ENCODE measurements at regions not wholly inside any gene's neighbourhood (a gene's known extent, or its start where the extent isn't known, plus 50 kb on each side); places are given as distances from the start of the nearest gene placed in this dataset.
A peak's percentile ranks its signal among the peaks of the same experiment; 100 is the strongest.

DNA sequence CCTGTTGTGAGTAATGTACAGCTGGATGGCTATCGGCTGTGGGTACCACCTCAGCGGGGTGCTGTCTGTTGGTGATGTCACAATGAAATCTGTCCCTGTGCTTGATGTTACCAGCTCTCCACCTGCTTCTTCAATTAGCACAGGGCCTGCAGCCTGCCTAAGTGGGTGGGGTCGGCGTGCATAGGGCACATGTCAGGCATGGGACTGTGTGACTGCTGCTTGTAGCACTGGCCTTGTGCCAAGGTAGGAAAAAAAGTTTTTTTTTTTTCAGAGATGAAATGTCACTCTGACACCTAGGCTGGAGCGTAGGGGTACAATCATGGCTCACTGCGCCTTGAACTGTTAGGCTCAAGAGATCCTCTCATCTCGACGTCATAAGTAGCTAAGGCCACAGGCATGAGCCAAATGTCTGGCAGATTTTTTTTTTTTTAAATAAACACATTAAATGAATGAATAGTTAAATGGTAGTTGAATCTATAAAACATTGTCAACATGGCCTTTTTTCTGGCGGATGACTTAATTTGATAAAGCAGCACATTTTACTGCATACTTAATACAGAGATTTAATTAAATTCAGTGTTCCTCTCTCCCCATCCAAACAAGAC lies 222.5 kb downstream of the NXNL2 start:
- DNase-seq (ENCODE audit: low spot score): no peak

DNA sequence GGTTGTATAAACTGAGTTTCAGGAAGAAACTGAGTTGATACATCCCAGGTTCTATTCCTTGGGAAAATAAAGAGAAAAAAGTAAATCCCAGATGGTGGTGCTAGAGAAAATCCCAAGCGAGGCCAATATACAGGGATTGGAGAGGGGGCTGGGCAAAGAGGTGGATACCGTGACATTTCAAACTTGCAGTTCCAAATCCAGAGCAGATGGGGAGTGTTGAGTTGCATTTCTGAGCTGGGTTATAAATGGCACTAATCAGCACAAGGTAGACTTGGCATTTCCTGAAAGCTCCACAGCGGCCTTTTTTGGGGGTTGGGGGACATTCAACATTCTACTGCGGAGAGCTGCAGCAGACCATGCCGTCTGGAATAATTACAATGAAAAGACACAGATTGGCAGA lies 224.4 kb downstream of the NXNL2 start:
- DNase-seq (ENCODE audit: low spot score): no peak

DNA sequence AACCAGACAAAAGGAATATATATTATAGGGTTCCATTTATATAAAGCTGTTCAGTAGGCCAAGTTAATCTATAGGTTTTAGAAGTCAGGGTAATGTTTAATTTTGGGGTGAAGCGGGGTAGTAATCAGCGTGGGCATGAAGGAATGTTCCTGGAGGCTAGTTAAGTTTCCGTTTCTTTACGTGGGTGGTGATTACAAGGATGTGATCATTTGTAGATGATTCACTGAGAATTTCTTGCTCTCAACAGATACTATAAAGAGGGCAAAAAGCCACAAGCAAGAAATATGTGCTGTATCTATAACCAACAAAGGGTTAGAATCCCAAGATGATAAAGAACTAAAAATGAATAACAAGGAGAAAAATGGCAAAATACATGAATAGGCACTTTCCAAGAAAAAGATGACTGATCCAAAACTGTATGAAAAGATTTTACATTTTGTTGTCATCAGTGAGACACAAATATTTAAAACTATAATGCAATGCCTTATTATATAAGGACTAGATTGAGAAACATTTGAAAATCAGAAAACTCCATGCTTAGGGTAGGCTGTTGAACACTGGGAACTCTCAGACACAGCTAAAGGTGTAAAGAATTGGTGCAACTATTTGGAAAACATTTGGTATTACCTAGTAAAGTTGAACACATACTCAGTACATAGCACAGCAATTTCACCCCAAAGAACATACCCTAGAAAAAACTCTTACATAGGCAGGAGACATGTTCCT lies 224.3 kb upstream of the S1PR3 start:
- no peak for DNase-seq (ENCODE audit: low spot score)

DNA sequence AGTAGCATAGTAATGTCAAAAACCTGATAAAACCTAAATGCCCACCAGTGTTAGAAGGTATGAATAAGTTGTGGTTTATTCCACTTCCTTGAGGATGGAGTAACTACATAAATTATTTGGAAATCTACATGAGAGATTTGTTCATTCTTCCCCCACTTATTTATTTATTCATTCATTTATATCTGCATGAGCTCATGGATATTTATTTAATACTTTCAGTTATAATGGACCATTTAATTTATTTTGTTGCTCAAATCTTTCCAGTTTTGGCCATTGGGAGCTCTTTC lies 223.8 kb upstream of the S1PR3 start:
- no peak for DNase-seq (ENCODE audit: low spot score)

DNA sequence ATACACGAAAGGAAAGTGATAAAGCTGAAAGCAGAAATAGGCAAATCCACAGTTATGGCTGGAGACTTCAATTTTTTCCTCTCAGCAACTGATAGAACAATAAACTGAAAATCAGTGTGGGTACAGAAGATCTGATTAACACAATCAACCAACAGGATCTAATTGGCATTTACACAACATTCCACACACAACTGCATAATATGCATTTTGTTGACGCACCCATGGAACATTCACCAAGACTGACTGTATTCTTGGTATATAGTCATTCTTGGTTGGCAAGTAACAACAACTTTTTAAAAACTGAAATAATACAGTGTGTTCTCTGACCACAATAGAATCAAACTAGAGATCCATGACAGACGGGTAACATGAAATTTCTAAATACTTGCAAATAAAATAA lies 218.7 kb upstream of the S1PR3 start:
- DNase-seq (ENCODE audit: low spot score): no peak

DNA sequence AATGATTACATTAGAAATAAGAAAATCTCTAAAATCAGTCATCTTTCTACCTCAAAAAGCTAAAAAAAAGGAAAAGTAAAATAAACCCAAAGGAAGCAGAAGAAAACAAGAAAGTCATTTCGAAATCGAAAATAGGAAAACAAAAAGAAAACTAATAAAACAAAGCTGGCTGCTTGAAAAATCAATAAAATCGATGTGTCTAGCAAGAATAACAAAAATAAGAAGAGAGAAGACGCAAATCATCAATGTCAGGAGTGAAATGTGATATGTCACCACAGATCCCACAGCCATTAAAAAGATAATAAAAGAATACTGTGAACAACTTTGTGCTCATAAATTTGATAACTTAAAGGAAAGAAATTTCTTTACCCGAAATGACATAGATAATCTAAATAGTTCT lies 218.1 kb upstream of the S1PR3 start:
- no peak for DNase-seq (ENCODE audit: low spot score)

DNA sequence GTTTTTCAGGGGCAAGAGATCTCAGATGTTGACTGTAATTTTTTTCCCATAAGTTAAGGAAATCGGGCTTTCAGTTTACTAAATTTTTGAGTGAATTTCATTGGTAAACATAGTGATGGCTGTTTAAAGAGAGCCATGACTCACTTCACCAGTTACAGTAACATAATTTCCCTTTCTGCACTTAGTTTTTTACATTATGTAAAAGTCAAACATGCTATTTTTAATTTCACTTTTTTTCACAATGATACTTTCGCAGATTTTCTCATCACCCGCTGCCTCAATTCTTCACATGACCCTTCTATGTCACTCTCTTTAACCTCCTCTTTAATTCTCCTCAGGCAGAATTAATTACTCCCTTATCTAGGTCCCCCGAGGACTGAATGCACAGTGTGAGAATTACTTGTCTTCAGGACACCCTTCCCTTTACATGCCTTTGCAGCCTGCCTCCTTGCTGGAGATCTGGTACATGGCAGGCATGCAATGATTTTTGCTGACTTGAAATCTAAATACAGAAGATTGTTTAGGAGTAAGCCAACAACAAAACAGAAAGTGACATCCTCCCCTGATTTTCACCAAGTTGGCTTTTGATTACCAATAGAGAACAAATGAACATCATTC lies 217.5 kb upstream of the S1PR3 start:
- no peak for DNase-seq (ENCODE audit: low spot score)

DNA sequence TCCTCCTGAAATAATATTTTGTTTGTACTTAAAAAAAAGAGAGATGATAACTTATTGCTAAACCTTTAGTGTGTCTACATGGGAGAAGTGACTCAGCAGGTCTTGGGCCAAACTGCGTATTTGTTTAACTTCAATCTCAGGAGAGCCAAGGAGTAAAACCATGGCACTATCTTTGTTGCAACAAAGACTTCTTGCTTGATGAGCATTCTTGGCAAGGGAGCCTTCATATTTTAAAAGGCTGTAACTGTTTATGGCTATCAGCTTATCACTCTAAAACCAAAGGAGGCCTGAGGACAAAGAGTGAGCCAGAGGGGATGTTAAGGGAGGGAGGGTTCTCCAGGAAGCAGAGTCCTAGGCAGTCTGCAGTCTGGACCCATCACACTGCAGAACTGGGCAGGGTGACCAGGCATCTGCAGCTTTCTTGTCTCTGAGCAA lies 216.2 kb upstream of the S1PR3 start:
- no peak for DNase-seq (ENCODE audit: low spot score)

DNA sequence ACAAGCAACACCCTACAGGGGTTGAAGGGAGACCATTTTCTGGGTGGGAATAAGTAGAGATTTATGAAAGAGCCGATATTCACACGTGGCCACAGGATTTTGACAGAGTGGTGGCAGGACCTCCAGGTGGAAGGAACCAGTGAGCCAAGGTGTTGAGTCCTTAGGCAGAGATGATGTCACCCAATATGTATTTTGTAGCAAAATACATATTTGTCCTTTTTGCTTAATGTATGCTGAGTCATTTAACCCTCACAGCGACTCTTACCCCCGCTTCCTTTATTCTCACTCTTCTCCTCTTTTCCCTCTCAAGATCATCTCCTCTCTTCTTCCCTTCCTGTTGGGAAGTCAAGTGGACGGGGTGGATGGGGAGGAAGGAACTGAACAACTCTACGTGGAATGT lies 215.7 kb upstream of the S1PR3 start:
- no peak for DNase-seq (ENCODE audit: low spot score)

DNA sequence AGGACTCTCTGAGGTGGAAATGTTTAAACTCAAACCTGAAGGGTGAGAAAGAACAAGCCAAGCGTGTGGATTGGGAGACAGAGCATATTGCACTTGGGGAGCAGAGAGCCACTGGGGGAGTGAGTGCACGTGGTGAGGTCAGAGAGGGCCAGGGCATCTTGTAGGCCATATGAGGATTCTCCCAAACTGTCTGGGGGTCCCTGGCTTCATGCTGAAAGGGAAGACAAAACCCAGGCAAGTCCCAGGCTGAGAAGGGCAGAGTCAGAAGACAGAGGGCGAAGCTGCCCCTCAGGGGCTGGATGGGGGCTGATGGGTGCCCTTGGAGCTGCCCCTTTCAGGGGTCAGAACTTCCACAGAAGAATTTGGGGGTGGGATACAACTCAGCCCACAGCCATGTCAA lies 215.3 kb upstream of the S1PR3 start:
- DNase-seq (ENCODE audit: low spot score): no peak

DNA sequence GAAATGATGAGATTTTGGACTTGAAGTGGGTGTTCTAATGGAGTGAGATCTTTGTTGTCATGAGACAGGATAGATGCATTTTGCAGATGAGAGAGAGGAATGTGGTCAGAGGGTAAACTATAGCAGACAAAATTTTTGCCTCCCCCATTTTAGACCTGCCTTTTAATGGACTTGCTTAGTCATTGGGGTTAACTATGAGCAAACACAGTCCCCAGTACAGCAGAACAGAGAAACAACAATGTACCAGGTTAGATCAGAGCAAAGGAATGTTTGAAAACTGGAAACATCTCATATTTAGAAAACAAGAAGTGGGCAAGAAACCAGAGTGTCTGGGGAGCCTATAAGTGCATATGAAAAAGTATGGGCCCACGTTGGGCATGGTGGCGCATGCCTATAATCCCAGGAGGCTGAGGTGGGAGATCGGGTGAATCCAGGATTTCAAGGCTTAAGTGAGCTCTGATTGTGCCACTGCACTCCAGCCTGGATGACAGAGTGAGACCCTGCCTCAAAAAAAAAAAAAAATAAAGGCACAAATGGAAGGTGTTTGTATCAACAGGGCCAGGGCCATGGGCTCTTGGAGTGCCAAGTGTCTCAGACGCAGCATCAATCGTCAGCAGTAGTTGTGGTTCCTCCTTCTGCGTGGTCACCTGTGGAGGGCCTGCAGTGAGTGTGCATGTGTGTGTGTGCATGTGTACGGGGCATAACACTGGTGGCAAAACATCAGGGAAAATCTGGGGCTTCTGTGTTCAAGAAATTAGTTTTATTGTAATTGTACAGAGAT lies 214.4 kb upstream of the S1PR3 start:
- DNase-seq (ENCODE audit: low spot score): no peak

DNA sequence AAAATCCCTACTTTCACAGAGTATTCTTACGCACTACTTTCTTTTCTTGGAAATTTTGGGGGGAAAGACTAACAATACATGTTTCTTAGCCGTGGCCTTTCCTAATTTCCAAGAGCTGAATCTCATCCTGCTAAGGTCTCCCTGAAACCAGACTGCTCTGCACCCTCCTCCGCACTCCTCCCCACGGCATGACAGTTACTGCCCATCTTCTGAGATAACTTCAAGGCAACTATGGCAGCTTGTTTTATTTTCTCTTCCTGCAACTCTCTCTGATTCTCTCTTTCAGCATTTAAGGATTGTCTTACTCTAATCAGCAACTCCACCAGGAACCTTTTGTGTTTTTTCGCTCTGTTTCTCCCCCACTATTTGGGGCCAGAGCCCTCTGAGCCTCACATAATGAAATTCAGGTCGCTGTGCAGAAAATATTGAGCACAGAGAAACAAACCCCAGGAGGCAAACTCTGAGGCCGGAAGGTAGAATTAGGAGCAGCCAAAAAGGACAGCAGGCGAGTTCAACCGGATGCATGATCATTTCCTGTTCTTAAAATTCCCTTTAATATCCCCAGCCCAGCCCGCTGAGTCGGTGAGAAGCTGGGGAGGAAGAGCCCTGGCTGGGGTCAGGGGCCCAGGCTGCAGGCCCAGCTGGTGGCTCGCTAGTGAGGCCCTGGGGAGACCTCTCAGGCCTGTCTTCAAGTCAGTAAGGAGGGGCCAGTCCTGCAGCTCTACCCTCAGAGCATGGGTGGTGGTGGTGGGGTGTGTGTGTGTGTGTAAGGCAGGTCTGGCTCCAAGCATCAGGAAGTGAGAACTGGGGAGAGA lies 213.6 kb upstream of the S1PR3 start:
- peak; percentile 79 for DNase-seq (ENCODE audit: low spot score)

DNA sequence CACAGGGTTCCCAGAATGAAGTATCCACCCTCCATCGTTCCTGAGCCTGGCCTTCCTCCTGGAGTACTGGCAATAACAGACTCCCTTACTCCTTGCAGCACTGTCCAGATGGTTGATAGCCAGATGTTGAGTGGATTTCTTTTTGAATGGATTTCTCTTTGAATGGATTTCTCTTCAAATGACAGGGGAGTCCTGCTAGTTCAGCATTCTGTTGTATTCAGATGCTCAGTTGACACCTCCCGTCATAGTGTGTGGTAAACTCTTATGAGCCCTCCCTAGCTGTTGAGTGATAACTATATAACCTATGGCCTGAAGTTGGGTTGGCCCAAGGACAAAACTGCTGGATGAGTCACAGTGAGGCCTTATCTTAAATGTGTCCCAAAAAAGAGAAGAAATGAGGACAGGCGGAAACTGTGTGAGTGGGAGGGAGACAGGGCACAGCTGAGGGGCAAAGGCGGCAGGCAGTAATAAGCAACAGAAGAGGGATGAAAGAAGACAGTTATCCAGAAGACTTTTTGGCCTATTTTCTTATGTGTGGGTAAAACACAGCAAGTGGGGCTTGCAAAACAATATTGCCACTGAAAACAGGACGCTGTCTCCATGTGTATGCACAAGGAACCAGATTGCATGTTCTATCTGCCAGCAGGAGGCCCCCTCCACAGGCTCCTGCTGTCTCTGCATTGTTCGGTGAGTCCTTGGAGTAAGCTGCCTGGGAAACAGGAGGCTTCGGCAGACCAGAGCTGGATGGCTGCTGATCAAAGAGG lies 209.5 kb upstream of the S1PR3 start:
- no peak for DNase-seq (ENCODE audit: low spot score)

DNA sequence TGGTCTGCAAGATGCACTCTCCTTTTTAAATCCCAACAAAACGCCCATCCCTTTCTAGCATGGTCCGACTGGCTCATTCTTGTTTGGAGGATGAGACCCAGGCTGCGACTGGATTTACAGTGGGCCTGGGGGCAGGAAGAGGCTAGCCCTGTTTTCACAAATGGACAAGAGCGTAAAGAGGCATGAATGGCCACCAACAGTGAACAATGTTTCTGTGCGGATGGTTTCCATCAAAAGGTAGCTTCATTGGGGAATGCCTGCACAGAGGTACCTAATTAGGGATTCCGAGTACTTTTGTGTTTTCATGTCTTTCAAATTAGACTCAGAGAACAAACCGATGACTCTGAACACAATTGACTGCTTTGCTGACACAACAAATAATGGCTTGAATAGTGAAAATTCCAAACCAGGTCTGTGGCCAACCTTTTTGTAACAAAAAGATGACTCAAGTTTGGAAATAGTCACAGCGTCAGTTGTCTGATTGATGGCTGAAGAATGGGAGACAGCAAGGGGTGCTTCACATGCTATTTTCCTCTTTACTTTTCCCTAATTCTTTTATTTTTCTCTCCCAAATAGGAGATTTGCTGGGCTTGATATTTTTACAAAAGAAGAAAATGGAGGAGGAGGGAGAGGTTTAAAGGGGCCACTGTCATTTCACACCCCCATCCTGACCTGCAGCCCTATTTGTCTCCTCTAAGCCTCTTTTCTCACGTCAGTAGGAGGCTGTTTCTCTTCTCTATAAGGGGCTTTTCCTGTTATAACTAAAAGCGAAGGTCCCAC lies 208.1 kb upstream of the S1PR3 start:
- no peak for DNase-seq (ENCODE audit: low spot score)

DNA sequence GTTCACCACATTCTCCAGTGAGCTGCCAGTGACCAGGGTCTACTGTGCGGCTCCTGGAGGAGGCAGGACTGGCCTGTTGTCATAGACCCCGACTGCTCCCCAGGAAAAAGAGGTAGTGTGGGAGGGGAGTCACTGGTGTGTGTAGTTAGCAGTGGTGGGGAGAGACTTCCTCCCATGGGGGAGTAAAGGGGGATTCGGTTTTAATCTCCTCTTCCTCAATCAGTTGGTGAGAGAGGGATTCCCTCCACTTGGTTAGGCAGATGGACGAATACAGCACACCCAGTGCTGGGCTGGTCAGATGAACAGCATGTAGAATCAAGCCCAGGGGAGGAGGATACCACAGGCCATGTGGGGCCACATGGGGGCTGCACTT lies 207.6 kb upstream of the S1PR3 start:
- no peak for DNase-seq (ENCODE audit: low spot score)

DNA sequence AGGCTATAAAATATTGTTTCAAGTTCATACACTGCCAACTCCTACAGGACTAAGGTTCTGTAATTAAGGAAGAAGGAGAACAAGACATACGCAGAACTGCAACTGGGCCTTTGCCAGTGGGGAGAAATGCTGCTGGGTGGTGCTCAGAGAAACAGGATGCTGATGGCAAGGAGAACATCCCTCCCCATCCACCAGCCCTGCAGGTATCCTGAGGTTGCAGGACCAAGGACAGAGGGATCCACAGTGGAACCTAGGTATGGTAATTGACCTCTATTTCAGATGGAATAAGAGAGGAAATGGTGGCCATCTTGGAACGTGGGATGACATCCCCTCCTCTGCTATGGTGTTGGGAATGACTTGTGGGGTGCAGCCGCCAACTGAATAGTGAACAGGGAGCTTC lies 206.3 kb upstream of the S1PR3 start:
- DNase-seq (ENCODE audit: low spot score): no peak

DNA sequence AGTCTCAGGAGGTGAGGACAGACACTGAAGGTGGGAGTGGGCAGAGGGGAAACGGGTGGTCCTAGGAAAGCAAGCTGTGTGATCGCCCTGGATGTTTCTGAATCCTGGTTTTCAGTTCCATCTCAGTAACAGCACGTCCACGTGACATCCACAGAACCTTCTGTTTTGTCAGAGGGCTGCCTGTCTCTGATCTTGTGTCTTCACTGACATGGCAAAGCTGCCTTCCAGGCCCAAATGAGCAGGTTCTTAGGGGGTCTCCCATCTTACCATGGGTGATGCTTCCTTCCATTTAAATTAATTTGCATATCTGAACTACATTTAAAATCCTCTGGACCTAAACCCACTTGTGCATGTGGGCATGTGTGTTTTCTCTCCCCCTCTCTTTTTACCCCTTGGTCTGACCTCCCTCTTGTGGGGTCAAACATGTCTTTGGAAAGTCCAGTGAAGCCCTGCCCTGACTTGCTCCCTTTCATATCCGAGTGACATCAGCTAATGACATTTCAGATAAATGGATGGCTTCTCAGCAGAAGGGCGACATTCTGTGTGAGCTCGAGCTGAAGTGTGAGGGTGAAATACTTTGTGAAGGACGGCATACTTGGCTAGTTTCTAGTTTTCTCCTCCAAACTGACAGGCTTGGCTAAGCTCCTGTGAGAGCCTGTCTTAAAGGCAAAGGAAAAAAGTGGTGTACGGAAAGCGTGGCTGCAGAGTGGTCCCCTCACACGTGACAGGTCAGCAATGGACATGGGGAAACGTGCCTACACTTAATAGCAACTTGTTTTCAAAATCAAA lies 204.8 kb upstream of the S1PR3 start:
- no peak for DNase-seq (ENCODE audit: low spot score)

DNA sequence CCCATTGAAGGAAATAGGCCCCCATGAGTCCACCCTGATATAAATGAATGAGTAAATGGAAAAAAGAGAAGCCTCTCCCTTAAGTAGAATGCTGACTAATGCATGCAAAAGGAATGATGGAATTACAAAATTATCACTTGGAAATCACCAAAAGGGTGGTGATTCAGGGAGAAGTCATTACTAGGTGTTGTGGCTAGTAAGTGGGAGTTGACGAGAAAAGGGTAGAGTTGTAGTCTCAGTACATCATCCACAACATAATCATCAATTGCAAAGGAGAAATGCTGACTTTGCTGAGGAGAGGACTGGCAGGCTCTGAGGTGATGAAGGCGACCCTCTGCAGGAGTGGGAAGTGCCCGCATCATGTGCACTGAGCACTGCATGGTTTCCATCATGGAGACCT lies 201.5 kb upstream of the S1PR3 start:
- no peak for DNase-seq (ENCODE audit: low spot score)

DNA sequence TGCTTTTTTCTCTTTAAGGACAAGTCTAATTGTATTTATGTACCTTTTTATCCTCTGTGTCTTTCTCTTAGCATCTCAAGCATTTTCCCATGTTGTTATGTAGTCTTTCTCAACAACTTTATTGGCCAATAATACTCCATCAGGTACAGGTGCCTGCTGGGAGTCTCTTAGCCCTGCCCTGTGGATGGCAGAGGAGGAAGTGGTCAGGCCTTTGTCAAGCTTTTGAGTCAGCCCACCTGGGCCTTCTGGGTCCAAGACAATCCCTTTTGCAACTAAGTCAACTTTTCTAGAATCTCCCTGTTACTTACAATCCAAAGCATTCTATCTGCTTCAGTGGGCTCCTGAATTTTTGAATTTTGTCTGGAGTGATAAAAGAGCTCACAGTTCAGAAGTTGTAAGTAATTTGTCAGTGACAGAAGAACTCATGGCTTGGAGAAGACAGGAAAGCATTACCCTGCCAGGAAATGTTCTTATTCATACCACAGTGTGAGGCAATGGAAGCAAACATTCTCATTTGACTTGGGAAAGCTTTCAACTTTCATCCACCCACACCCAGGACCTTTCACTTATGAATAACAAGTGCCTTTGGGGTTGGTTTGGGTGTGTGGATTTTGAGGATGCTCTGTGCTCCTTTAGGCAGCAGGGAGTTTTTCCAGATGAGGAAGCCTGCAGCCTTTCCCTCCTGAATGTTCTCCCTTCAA lies 200.0 kb upstream of the S1PR3 start:
- no peak for DNase-seq (ENCODE audit: low spot score)
